GM10847 (cell line): ENCODE measurements at regions not wholly inside any gene's neighbourhood (a gene's known extent, or its start where the extent isn't known, plus 50 kb on each side); places are given as distances from the start of the nearest gene placed in this dataset.
A peak's percentile ranks its signal among the peaks of the same experiment; 100 is the strongest.

Source experiments
- POLR2A ChIP-seq: IDR thresholded peaks from 2 replicates; pipeline ENCODE4 v1.6.1; 2011; ENCODE audit not compliant: insufficient read length; ENCODE audit errors: extremely low read depth

GRCh38 chr9:40991741-40992471 lies 136.6 kb downstream of the FOXD4L6 start:
- TF ChIP-seq POLR2A: peak; percentile 80

GRCh38 chr9:40935336-40935735 lies 193.1 kb downstream of the FOXD4L6 start:
- no peak for TF ChIP-seq POLR2A

- TF ChIP-seq POLR2A: no peak
Measured at GRCh38 chr9:40928803-40929487, 199.5 kb downstream of the FOXD4L6 start.

- TF ChIP-seq POLR2A: no peak
Measured at GRCh38 chr9:40927851-40928802, 200.4 kb downstream of the FOXD4L6 start.

GRCh38 chr9:40927260-40927631 lies 201.2 kb downstream of the FOXD4L6 start:
- no peak for TF ChIP-seq POLR2A

- TF ChIP-seq POLR2A: no peak
Measured at GRCh38 chr9:40926404-40927259, 201.8 kb downstream of the FOXD4L6 start.

- TF ChIP-seq POLR2A: no peak
Measured at GRCh38 chr9:40925149-40925548, 203.3 kb downstream of the FOXD4L6 start.

GRCh38 chr9:40914772-40915659 lies 213.5 kb downstream of the FOXD4L6 start:
- no peak for TF ChIP-seq POLR2A

GRCh38 chr9:40913928-40914673 lies 214.4 kb downstream of the FOXD4L6 start:
- TF ChIP-seq POLR2A: no peak

GRCh38 chr9:40913096-40913719 lies 215.3 kb downstream of the FOXD4L6 start:
- no peak for TF ChIP-seq POLR2A

GRCh38 chr9:40911647-40912046 lies 216.8 kb downstream of the FOXD4L6 start:
- no peak for TF ChIP-seq POLR2A

GRCh38 chr9:40909821-40910220 lies 218.7 kb downstream of the FOXD4L6 start:
- no peak for TF ChIP-seq POLR2A

- TF ChIP-seq POLR2A: no peak
Measured at GRCh38 chr9:40907657-40908624, 220.5 kb downstream of the FOXD4L6 start.
